ENCODE measurements at regions not wholly inside any gene's neighbourhood (a gene's known extent, or its start where the extent isn't known, plus 50 kb on each side); places are given as distances from the start of the nearest gene placed in this dataset.

DNA sequence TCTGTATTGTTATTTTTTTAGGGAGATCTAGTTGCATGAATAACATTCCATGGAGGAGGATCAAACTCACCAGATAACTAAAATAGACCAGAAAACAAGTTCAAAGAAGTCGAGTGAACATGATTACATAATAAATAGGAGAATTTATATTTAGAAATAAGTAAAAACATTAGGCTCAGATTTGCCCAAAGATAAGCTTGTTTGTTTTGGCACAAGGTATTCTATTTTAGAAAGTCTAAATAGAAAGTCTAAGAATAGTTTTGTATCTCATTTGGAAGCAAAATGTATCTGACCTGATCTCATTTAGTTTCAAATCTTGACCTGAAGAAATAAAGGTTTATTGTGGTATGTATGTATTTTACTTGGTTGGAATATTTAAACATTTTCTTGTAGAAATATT lies 670.6 kb upstream of the GALNTL6 start:
- Histone ChIP-seq H3K27me3 (ENCODE audit: control insufficient read depth, insufficient read depth, low read length) (no peaks in the 10 kb centered on the region), H3K4me3 (ENCODE audit: low read length) (no peak overlapping the region), H3K9me3 (ENCODE audit: control insufficient read depth, low read depth, low read length) (no peaks in the 10 kb centered on the region), H3K36me3 (ENCODE audit: control insufficient read depth, low read depth, low read length) (no peaks in the 10 kb centered on the region), H3K9ac (ENCODE audit: low read length) (no peak overlapping the region), H3K27ac (ENCODE audit: low read length) (no peak overlapping the region), H3K4me1 (ENCODE audit: control insufficient read depth, low read depth, low read length) (no peaks in the 10 kb centered on the region)

DNA sequence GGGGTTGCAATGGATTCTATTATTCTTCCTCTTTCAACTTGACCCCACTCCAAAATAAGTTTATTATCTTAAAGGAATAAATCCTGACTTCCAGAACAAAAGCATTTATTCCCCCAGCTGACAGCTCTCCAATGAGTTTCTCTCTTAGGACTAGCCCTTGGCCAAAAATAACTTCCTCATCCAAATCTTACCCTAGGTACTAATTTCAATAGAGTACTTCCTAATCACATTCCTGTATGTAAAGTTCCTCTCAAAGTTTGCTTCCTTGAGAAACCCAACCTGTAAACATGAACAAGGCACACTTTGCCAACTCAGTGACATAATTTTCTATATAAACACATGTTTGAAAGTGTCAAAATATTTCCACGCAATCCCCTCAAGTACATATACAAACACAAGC lies 671.2 kb upstream of the GALNTL6 start:
- Histone ChIP-seq H3K9me3 (ENCODE audit: control insufficient read depth, low read depth, low read length) (no peaks in the 10 kb centered on the region), H3K27me3 (ENCODE audit: control insufficient read depth, insufficient read depth, low read length) (no peaks in the 10 kb centered on the region), H3K4me1 (ENCODE audit: control insufficient read depth, low read depth, low read length) (no peaks in the 10 kb centered on the region), H3K36me3 (ENCODE audit: control insufficient read depth, low read depth, low read length) (no peaks in the 10 kb centered on the region), H3K9ac (ENCODE audit: low read length) (no peak overlapping the region), H3K4me3 (ENCODE audit: low read length) (no peak overlapping the region), H3K27ac (ENCODE audit: low read length) (no peak overlapping the region)

DNA sequence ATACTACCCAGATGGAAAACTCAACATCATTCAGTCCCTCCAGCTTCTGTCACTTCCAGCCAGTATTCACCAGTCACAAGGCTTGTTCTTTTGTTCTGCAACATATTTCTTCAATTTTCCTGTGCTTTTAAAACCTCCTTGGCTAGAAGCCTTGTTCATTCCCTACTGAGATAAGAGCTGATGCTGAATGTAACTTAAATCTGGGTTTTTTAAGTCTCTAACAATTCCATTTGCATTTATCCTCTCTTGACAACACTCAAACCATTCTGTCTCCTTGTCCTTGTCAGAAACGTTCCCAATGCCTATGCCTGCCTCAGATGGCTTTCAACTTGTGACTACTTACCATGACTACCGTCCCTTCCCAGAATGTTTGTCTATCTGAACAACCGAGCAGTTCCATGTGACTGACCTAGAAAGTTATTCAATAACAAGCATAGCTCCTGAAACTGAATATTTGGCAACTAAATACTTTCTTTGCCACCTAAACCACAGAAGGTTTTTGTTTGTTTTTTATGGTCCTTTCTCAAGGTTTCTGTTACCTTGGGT lies 682.9 kb upstream of the GALNTL6 start:
- no peaks in the 10 kb centered on the region for H3K4me1 ChIP-seq (ENCODE audit: control insufficient read depth, low read depth, low read length)
- no peaks in the 10 kb centered on the region for H3K9me3 ChIP-seq (ENCODE audit: control insufficient read depth, low read depth, low read length)
- H3K9ac ChIP-seq (ENCODE audit: low read length), result no peak overlapping the region
- H3K27ac ChIP-seq (ENCODE audit: low read length), result no peak overlapping the region
- H3K4me3 ChIP-seq (ENCODE audit: low read length), result no peak overlapping the region
- H3K27me3 ChIP-seq (ENCODE audit: control insufficient read depth, insufficient read depth, low read length), result no peaks in the 10 kb centered on the region
- H3K36me3 ChIP-seq (ENCODE audit: control insufficient read depth, low read depth, low read length), result no peaks in the 10 kb centered on the region

DNA sequence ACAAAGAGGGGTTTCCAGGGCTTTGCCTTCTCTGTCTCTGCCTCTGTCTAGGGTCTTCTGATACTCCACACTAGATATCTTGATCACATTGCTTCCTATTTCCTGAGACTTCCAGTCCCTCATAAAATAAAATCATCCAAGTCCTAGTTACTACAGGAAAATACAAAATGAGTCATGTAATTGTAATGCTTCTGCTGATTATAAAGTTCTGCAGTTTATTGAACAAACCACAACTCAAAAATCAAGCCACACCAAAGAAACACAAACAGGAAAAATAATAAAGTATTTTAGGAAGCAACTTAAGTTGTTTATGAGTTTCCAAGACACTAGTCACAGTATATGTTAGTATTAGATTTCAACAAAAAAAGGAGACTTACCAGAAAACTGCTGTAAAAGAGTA lies 695.1 kb upstream of the GALNTL6 start:
- Histone ChIP-seq H3K9me3 (ENCODE audit: control insufficient read depth, low read depth, low read length) (no peaks in the 10 kb centered on the region), H3K27ac (ENCODE audit: low read length) (no peak overlapping the region), H3K9ac (ENCODE audit: low read length) (no peak overlapping the region), H3K4me3 (ENCODE audit: low read length) (no peak overlapping the region), H3K27me3 (ENCODE audit: control insufficient read depth, insufficient read depth, low read length) (no peaks in the 10 kb centered on the region), H3K36me3 (ENCODE audit: control insufficient read depth, low read depth, low read length) (no peaks in the 10 kb centered on the region), H3K4me1 (ENCODE audit: control insufficient read depth, low read depth, low read length) (no peaks in the 10 kb centered on the region)

DNA sequence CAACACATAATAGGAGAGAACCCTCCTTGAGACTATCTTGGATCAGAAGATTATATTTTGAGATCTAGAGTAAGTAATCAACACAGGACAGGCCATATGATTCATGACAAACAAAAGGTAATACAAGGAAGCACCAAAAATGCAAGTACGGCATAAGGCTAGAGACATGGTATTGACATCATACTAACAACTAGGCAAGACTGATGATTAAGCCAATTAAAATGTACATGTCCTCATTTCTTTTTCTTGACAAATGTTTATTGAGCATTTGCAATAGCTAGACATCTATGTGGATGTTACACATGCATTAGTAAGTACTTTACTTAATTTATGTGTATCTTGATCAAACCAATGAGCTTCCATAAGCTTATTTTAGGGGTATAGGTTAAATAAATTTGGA lies 695.7 kb upstream of the GALNTL6 start:
- Histone ChIP-seq H3K27me3 (ENCODE audit: control insufficient read depth, insufficient read depth, low read length) (no peaks in the 10 kb centered on the region), H3K36me3 (ENCODE audit: control insufficient read depth, low read depth, low read length) (no peaks in the 10 kb centered on the region), H3K27ac (ENCODE audit: low read length) (no peak overlapping the region), H3K9me3 (ENCODE audit: control insufficient read depth, low read depth, low read length) (no peaks in the 10 kb centered on the region), H3K4me1 (ENCODE audit: control insufficient read depth, low read depth, low read length) (no peaks in the 10 kb centered on the region), H3K4me3 (ENCODE audit: low read length) (no peak overlapping the region), H3K9ac (ENCODE audit: low read length) (no peak overlapping the region)

DNA sequence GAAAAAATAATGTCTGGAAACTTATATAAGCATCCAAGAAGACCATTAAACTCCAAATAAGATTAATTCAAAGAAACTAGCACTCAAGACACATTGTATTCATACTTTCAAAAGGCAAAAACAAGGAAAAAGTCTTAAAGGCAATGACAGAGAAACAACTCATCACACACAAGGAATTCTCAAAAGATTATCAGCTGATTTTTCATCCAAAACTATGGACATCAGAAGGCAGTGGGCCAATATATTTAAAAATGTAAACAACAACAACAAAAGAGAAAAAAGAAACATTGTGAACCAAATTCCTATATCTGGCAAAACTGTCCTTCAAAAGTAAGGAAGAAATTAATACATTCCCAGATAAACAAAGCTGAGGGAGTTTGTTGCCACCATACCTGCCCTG lies 711.4 kb upstream of the GALNTL6 start:
- H3K27ac ChIP-seq (ENCODE audit: low read length), result no peak overlapping the region
- H3K27me3 ChIP-seq (ENCODE audit: control insufficient read depth, insufficient read depth, low read length), result no peaks in the 10 kb centered on the region
- H3K9me3 ChIP-seq (ENCODE audit: control insufficient read depth, low read depth, low read length), result peaks cover 7% of the 10 kb centered on the region
- no peaks in the 10 kb centered on the region for H3K36me3 ChIP-seq (ENCODE audit: control insufficient read depth, low read depth, low read length)
- H3K4me1 ChIP-seq (ENCODE audit: control insufficient read depth, low read depth, low read length), result no peaks in the 10 kb centered on the region
- H3K9ac ChIP-seq (ENCODE audit: low read length), result no peak overlapping the region
- H3K4me3 ChIP-seq (ENCODE audit: low read length), result no peak overlapping the region

DNA sequence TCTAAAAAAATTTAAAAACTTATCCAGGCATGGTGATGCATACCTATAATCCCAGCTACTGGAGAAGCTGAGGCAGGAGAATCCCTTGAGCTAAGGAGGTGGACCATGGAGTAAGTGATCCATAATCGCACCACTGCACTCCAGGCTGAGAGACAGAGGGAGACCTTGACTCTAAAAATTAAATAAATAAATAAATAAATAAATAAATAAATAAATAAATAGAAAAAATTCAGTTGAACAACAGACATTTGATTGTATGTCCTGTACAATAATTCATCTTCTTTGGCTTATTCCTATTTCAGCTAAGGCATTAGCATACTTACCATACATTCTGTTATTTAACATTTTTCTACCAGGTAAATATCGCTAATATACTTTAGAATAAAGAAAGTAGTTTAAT lies 726.1 kb upstream of the GALNTL6 start:
- Histone ChIP-seq H3K4me1 (ENCODE audit: control insufficient read depth, low read depth, low read length) (no peaks in the 10 kb centered on the region), H3K27me3 (ENCODE audit: control insufficient read depth, insufficient read depth, low read length) (no peaks in the 10 kb centered on the region), H3K9ac (ENCODE audit: low read length) (no peak overlapping the region), H3K36me3 (ENCODE audit: control insufficient read depth, low read depth, low read length) (no peaks in the 10 kb centered on the region), H3K27ac (ENCODE audit: low read length) (no peak overlapping the region), H3K9me3 (ENCODE audit: control insufficient read depth, low read depth, low read length) (peaks cover 4% of the 10 kb centered on the region), H3K4me3 (ENCODE audit: low read length) (no peak overlapping the region)

DNA sequence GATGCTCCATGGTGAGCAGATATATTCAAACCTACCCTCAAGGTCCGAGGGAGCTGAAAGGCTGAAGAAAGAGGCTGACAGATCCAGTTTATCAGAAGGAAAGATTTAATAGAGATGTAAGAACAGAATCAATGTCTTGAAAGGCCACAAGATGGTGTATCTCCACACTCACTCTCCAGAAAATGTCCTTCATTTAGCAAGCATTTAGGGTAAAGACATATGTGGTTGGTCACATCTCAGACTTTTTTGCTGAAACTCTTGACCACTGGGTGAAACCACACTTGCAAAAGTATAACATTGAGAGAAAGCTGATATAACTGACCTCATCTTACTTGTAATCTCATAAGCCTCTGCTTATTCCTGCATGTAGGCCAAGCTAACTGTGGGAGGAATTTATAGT lies 745.8 kb upstream of the GALNTL6 start:
- no peaks in the 10 kb centered on the region for H3K36me3 ChIP-seq (ENCODE audit: control insufficient read depth, low read depth, low read length)

DNA sequence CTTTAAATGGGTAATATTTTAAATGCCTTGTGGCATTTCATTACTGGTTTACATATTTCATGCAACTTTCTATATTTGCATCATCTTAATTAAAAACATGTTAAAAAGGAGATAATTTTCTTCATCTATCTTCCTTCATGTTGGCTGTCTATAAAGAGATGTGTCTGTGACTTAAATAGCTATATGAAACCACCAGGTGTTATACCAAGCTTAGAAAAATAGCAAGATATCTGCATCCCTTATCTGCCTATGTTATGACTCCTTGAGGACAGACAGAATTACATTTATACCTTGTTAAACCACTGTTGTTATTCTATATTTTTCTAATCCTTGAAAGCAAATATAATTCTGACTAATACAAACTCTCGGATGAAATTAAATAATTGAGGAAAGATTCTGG lies 763.8 kb upstream of the GALNTL6 start:
- Histone ChIP-seq H3K4me1 (ENCODE audit: control insufficient read depth, low read depth, low read length) (no peaks in the 10 kb centered on the region), H3K4me3 (ENCODE audit: low read length) (no peak overlapping the region), H3K27ac (ENCODE audit: low read length) (no peak overlapping the region), H3K36me3 (ENCODE audit: control insufficient read depth, low read depth, low read length) (no peaks in the 10 kb centered on the region), H3K9ac (ENCODE audit: low read length) (no peak overlapping the region), H3K9me3 (ENCODE audit: control insufficient read depth, low read depth, low read length) (no peaks in the 10 kb centered on the region), H3K27me3 (ENCODE audit: control insufficient read depth, insufficient read depth, low read length) (no peaks in the 10 kb centered on the region)

More for the DNA sequence above, 745.8 kb upstream of the GALNTL6 start:
- Histone ChIP-seq H3K4me1 (ENCODE audit: control insufficient read depth, low read depth, low read length) (no peaks in the 10 kb centered on the region), H3K27ac (ENCODE audit: low read length) (no peak overlapping the region), H3K9me3 (ENCODE audit: control insufficient read depth, low read depth, low read length) (no peaks in the 10 kb centered on the region), H3K4me3 (ENCODE audit: low read length) (no peak overlapping the region), H3K27me3 (ENCODE audit: control insufficient read depth, insufficient read depth, low read length) (no peaks in the 10 kb centered on the region), H3K9ac (ENCODE audit: low read length) (no peak overlapping the region)

DNA sequence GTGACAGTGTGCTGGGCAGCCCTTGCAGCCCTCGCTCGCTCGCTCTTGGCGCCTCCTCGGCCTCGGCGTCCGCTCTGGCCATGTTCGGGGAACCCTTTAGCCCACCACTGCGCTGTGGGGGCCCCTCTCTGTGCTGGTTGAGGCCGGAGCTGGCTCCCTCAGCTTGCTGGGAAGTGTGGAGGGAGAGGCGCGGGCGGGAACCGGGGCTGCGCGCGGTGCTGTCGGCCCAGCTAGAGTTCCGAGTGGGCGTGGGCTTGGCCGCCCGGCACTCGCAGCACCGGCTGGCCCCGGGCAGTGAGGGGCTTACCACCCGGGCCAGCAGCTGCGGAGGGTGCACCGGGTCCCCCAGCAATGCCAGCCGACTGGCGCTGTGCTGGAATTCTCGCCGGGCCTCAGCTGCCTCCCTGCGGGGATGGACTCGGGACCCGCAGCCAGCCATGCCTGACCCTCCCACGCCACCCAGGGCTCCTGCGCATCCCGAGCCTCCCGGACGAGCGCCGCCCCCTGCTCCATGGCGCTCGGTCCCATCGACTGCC lies 770.1 kb upstream of the GALNTL6 start:
- Histone ChIP-seq H3K9me3 (ENCODE audit: control insufficient read depth, low read depth, low read length) (no peaks in the 10 kb centered on the region), H3K27ac (ENCODE audit: low read length) (no peak overlapping the region), H3K4me1 (ENCODE audit: control insufficient read depth, low read depth, low read length) (no peaks in the 10 kb centered on the region), H3K4me3 (ENCODE audit: low read length) (no peak overlapping the region), H3K36me3 (ENCODE audit: control insufficient read depth, low read depth, low read length) (no peaks in the 10 kb centered on the region), H3K9ac (ENCODE audit: low read length) (no peak overlapping the region), H3K27me3 (ENCODE audit: control insufficient read depth, insufficient read depth, low read length) (no peaks in the 10 kb centered on the region)

DNA sequence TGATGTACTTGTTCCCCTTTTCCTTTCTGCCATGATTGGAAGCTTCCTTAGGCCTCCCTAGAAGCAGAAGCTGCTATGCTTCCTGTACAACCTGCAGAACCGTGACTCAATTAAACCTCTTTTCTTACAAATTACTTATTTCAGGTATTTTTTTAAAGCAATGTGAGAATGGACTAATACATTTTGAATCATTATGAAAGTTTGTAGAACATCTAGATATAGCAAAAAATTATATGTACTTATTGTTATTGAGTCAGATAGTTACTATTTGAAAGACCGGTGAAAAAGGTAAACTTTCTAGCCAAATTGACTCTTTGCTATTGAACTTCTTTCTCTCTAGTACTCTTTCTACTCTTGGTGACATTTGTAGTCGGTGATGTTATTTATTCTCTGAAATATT lies 777.3 kb upstream of the GALNTL6 start:
- Histone ChIP-seq H3K4me3 (ENCODE audit: low read length) (no peak overlapping the region), H3K4me1 (ENCODE audit: control insufficient read depth, low read depth, low read length) (peaks cover 6% of the 10 kb centered on the region), H3K9ac (ENCODE audit: low read length) (no peak overlapping the region), H3K36me3 (ENCODE audit: control insufficient read depth, low read depth, low read length) (no peaks in the 10 kb centered on the region), H3K9me3 (ENCODE audit: control insufficient read depth, low read depth, low read length) (no peaks in the 10 kb centered on the region), H3K27me3 (ENCODE audit: control insufficient read depth, insufficient read depth, low read length) (no peaks in the 10 kb centered on the region), H3K27ac (ENCODE audit: low read length) (no peak overlapping the region)

DNA sequence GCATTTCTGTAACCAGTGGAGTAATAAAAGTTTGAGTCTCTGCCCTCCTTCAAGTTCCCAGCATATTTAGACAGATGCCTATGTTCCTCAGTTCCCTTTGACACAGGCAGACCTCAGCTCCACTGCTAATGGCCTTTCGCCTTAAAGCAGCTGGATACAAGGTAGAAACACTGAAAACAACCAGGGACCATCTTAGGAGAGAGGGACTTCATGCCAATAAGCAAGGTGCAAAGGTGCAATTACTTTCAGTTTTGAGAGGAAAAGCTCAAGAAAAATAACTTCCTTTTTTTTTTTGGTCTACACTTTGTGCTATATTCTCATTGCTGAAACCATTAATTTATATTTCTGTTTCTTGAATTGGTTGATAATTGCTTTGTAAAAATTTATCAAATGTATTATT lies 781.9 kb upstream of the GALNTL6 start:
- H3K4me3 ChIP-seq (ENCODE audit: low read length), result no peak overlapping the region
- peaks cover 12% of the 10 kb centered on the region for H3K4me1 ChIP-seq (ENCODE audit: control insufficient read depth, low read depth, low read length)
- no peaks in the 10 kb centered on the region for H3K36me3 ChIP-seq (ENCODE audit: control insufficient read depth, low read depth, low read length)
- no peaks in the 10 kb centered on the region for H3K27me3 ChIP-seq (ENCODE audit: control insufficient read depth, insufficient read depth, low read length)
- H3K9ac ChIP-seq (ENCODE audit: low read length), result no peak overlapping the region
- no peaks in the 10 kb centered on the region for H3K9me3 ChIP-seq (ENCODE audit: control insufficient read depth, low read depth, low read length)
- no peak overlapping the region for H3K27ac ChIP-seq (ENCODE audit: low read length)

Data from iPS-18a (cell line).